HG02759 (cell line): ENCODE measurements at regions not wholly inside any gene's neighbourhood (a gene's known extent, or its start where the extent isn't known, plus 50 kb on each side); places are given as distances from the start of the nearest gene placed in this dataset.
"Not testable (repeated sequence)": the region's sequence is repeated elsewhere in the genome, so short reads cannot be mapped to it uniquely, and the experiment has no call there.

Source experiments
- ATAC-seq: cut with Tn5 transposase; IDR thresholded peaks from one replicate; pipeline ENCODE4 v1.9.1; 2021; ENCODE audit warnings: mild to moderate bottlenecking, moderate library complexity; ENCODE audit not compliant: unreplicated experiment

DNA sequence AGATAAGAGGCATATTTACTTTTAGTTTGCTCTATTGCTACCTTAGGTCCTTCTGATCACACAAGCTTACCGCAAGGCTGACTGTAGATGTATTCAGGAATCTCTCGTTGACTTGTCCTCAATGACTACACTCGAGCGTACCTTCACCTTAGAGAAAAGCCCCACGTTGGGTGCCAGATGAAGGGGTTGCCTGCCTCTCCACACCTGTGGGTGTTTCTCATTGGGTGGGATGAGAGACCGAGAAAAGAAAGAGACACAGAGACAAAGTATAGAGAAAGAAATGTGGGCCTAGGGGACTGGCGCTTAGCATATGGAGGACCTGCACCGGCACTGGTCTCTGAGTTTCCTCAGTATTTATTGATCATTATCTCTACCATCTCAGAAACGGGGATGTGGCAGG, 51.8 kb downstream of the ASCL4 start:
- ATAC-seq, result no peak

DNA sequence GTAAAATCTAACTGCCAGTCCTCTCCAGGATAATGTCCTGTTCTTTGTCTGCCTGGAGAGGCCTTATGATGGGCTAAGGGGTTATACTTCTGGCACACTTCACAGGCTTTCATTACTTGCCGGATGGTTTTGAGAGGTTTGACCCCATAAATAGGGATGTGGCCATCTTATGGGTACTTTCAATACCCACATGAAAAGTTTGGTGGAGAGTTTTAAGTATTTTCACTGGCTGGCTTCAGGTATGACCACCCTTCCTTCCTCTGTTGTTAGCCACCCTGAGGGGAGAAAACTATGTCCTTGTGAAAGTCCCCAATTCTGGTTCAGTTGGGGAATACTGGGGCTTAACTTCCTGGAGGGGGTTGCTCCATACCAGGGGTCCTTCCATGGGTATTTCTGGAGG, 54.8 kb downstream of the ASCL4 start:
- ATAC-seq, result no peak

DNA sequence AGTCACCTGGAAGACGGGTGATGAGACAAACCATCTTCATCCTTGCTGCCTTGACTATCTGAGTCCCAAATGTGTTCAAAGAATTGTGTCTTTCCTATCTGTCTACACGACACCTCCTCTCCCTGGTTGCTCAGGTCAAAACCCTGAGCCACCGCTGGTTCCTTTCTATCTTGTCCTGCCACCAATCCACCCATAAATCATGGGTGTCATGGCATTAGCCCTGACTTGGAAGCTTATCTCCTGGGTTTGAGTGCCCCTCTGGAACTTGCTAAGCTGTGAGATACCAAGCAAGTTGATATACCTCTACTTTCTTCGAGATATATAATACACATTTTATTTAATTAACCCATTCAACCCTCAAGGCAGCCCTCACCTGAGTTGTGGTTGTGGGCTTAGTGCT, 57.9 kb downstream of the ASCL4 start:
- no peak for ATAC-seq

DNA sequence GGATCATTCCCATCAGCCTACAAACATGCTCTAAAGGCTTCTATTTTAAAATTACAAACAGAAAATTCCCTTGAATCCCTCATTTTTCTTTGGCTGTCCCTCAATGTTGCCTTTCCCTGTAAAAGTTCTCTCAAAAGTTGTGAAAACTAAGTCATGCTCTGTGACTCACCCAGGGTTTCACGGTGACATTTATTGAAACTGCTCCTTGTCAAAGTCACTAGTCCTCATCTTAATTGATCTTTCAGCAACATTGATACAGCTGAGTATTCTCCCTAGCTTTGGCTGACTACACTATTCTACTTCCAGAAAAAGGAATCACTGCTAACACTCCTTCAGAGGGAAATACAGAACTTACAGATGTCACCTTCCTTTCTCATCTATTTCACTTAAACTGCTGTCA, 65.7 kb downstream of the ASCL4 start:
- no peak for ATAC-seq

DNA sequence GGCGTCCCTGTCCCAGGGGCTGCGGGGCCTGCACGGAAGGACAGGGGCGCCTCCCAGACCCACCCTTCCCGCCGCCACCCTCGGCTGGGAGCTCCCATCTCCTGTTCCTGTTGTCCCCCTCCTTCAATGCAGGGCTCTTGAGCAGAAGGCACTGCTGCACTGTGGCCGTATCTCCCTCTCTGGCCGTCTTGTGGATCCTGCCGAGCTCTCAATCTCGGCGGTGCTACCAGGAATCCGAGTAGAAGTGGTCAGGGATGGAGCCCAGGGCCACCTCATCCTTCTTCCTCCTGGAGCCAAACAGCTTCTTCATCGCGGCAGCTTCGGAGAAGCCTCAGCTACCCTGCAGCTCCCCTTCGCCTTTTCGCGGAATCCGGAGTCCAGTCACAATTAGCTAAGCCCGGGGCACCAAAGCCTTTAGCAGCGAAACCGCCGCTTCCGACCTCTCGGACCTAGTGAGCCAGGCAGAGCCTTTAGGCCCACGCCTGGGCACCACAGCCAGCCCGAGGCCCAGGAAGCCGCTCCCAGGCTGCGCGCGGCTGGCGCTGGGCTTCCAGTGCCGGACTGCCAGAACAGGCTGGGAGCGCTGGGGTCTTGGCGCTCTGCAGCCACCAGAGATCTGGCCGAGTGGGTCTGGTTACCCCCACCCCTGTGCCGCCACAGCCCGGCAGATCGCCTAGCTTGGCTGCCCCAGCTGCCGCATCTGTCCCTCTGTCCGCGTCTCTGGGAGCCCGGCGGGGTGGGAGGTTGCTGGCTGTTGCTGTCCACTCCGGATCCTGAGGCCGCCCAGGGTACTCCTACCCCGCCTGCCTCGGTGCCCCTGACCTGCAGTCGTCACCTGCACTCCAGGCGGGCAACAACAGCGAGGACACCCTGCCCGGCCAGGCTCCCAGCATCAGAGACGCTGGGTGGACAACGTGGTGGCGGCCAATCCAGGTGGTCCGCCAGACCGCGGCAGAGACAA, 69.1 kb downstream of the ASCL4 start:
- ATAC-seq, result no peak

DNA sequence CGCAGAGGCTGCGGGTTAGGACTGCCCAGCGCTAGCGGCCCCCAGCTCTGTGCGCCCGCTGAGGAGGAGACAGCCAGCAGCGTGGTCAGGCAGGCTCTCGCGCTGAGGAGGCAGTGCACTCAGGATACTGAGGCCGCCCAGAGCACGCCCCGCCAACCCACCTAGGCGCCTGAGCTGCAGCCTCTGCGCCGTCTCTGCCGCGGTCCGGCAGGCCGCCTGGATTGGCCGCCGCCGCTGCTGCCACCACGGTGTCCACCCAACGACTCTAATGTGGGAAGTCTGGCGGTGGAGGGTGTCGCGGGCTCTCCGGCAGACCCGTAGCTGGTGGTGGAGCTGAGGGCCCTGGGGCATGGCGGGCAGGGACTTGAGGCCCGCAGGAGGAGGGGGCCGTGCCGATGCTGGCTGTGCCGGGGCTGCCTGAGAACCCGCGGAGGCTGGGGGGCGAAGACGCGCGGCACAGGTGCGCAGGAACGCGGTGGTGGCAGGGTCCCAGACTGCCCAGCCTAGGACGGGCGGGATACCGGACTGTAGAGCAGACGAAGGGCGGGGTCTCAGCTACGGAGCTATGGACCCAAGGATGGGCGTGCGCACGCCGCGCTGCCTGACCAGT, 69.9 kb downstream of the ASCL4 start:
- ATAC-seq, result no peak

DNA sequence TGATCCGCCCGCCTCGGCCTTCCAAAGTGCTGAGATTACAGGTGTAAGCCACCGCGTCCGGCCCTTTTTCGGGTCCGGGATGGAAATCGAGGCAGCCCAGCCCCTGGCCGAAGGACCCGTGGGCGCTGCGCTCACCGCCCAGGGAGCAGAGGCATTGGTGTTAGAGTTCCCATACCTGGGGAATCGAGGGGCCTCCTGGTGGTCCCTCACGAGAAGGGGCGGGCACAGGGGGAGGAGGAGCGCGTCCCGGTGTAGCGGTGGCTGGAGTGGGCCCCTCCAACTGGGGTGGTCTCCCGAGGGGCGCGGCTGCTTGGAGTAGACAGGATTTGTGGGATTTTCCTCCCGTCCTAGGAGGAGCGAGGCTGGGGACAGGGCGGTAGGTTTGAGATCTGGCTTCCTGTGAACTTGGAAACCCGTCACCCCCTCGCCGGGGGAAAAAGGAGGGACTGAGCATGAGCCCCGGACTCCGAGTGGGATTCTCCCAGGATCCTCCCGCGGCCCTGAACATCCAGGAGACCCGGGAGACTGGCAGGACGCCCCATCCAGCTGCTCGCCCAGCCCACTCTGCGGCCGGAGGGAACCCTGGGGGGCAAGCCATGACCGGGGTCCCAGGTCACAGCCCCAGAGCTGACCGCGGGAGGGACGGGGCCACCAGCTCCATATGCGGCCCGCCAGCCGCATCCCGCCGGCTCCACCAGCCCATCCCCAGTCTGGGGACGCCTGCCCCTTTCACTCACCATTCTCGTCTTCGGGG, 70.9 kb downstream of the ASCL4 start:
- ATAC-seq, result no peak

DNA sequence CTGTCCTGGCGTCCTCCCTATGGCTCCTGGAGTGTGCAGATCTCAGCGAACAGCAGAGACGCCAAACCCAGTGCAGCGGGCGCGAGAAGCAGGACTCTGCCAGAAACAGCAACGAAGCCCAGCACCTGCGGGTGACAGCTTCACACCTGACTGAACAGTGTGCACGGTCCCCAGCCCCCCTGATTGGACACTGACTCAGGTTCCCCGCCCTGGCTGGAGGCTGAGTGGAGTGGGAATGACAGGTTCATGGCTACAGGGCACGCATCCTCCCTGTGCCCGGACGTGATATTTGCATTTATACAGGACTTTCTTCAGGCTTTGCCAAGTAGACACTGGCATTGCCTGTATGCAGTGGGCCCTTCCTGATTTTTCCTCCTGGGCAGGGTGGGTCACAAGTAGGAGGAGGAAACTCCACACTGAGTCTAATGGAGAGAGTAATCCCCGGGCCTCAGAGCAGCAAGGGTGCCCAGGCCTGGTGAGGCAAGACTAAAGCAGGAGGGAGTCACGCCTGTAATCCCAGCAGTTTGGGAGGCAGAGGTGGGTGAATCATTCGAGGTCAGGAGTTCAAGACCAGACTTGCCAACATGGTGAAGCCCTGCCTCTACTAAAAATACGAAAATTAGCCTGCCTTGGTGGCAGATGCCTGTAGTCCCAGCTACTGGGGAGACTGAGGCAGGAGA, 71.6 kb downstream of the ASCL4 start:
- no peak for ATAC-seq

DNA sequence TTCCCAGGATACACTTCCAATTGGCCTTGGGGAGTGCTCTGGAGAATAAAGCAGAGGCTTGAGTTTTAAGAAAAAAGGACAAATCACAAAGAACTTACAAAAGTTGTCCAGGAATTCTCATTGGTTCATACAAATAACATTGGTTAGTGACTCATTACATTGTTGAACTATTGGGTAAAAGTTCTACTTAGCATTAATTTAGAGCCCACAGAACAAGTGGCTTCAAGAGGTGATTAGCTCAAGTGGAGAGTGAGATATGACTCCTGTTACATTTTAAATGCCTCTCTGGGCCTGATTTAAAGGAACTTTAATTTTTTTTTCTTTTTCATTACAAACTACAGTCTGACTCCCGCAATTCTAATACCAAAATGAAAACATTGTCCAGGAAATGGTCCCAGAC, 72.9 kb downstream of the ASCL4 start:
- no peak for ATAC-seq

DNA sequence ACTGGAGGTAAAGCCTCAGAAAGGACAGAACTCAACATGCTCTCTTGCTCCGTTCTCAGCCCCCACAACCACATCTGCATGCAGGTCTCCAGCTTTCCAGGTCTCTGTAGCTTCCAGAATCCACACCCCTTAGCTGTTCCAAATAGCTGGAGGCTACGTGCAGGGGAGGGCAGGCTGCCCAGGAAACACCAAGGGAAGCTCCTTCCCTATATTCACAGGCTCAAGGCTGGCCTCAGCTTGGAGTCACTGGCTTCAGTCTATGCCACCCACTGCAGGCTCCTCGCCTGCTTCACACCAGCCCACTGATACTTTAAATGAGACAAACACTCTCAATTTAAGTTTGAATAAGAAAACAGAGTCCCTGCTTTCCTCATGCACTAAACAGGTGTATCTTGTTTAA, 73.3 kb downstream of the ASCL4 start:
- ATAC-seq, result no peak

DNA sequence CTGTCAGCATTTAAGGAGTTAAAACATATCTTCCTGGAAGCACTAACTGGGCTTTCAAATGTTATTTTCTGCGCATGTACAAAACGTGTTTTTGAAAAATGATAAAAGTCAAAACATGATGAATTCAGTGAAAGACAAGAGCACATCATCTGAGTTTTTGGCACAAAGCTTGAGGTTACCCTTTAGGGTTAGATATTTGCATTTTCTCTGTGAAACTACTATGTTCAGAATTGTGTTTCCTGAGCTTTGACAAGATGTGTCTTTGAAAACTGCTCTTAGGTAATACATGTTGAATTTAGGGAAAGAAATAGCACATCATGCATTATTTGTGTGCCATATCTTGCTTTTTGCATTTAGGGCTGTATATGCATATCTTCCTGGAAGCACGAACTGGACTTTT, 79.0 kb downstream of the ASCL4 start:
- no peak for ATAC-seq

DNA sequence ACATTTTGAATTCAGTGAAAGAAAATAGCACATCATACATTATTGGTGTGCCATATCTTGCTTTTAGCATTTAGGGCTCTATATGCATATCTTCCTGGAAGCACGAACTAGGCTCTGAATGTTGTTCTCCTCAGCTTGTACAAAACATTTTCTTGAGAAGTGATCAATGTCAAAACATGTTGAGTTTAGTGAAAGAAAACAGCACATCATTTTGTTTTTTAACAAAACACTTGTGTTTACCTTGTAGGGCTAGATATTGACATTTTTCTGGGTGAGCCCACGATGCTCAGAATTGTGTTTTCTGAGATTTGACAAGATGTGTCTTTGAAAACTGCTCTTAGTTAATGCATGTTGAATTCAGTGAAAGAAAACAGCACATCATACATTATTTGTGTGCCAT, 81.0 kb downstream of the ASCL4 start:
- no peak for ATAC-seq

DNA sequence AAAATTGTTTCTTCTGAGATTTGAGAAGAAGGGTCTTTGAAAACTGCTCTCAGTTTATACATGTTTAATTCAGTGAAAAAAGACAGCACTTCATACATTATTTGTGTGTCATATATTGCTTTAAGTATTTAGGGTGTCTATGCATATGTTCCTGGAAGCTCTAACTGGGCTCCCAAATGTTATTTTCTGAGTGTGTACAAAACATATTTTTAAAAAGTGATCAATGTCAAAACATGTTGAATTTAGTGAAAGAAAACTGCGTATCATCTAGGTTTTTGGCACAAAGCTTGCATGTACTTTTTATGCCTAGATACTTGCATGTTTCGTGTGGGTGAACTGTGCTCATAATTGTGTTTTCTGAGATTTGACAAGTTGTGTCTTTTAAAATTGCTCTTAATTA, 81.6 kb downstream of the ASCL4 start:
- ATAC-seq, result no peak

DNA sequence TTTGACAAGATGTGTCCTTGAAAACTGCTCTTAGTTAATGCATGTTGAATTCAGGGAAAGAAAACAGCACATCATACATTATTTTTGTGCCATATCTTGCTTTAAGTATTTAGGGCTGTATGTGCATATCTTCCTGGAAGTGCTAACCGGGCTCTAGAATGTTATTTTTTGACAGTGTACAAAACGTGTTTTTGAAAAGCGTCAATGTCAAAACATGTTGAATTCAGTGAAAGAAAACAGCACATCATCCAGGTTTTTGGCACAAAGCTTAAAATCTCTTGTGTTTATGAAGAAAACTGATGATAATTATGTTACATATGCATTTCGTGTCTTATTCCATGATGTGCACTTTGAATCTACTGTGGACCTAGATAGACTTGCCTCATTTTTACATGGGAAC, 82.7 kb downstream of the ASCL4 start:
- no peak for ATAC-seq

DNA sequence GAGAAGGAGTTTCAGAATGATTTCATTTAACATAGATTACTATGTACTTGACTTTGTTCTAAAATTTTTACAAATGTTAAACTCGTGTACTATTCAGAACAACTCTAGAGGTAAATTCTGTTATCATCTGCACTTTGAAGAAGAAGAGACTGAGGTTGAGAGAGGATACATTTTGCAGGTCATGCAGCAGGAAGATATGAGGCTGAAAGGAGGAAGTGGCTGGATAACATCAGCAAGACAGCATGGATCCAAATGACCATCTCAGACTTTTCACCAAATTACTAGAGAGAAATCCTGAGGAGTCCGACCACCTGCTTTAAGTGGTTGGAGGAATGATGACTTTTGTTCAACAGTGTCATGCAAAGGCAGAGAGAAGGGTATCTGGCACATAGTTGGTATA, 84.9 kb downstream of the ASCL4 start:
- ATAC-seq, result no peak

DNA sequence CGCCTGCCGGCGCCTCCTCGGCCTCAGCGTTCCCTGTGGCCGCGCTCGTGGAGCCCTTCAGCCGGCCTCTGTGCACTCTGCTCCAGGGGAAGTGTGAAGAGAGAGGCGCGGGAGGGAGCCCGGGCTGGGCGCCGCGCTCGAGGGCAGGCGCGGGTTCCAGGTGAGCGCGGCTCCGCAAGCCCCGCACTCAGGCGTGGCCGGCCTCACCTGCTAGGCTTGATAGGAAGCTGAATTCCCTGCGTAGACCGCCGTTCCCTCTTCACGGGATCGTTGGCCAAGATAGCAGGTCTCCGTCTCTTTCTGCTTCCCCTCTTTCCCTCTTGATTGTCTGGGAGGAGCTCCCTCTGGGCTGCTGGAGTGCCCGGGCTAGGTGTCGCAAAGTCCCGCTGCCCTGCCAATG, 89.7 kb downstream of the ASCL4 start:
- ATAC-seq, result no peak

DNA sequence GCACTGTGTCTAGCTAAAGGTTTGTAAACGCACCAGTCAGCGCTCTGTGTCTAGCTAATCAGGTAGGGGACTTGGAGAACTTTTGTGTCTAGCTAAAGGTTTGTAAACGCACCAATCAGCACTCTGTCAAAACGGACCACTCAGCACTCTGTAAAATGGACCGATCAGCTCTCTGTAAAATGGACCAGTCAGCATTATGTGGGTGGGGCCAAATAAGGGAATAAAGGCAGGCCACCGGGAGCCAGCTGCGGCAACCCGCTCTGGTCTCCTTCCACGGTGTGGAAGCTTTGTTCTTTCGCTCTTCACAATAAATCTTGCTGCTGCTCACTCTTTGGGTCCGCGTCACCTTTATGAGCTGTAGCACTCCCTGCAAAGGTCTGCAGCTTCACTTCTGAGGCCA, 90.2 kb downstream of the ASCL4 start:
- ATAC-seq, result not testable (repeated sequence)

DNA sequence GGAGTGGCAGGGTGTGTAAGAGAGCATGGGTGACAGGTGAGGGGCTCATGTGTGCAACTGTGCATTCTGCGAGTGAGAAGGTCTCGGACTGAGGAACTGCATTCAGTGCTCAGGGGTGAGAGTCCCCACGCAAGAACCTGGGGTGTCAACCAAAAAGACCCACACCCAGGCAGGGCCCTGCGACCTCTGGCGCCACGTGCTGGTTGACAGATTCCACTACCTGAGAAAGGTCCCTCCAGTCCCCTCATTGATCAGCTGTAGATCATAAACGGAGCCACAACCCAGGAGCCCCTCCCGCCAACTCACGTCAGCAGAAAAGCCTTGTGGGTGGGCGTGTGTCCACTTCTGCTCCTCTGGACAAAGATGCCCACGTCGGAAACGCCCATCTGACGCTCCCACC, 98.7 kb downstream of the ASCL4 start:
- ATAC-seq, result no peak

DNA sequence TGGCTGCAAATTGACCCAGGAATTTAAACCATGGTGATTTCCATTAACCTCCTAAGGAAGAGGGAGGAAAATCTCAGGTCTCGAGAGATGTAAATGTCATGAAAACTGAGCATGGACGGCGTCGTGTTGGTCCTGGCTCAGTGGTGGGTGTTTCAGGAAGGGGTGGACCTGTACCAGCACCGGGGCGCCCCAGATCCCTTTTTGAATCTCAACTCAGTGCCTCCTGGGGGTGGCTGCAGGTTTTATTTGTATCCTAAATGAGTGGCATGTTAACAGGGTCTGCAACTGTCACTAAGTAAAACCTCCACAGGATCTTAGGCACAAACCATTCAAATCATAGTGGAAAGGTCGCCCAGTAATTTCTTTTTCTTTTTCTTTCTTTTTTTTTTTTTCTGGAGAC, 101.3 kb downstream of the ASCL4 start:
- no peak for ATAC-seq

DNA sequence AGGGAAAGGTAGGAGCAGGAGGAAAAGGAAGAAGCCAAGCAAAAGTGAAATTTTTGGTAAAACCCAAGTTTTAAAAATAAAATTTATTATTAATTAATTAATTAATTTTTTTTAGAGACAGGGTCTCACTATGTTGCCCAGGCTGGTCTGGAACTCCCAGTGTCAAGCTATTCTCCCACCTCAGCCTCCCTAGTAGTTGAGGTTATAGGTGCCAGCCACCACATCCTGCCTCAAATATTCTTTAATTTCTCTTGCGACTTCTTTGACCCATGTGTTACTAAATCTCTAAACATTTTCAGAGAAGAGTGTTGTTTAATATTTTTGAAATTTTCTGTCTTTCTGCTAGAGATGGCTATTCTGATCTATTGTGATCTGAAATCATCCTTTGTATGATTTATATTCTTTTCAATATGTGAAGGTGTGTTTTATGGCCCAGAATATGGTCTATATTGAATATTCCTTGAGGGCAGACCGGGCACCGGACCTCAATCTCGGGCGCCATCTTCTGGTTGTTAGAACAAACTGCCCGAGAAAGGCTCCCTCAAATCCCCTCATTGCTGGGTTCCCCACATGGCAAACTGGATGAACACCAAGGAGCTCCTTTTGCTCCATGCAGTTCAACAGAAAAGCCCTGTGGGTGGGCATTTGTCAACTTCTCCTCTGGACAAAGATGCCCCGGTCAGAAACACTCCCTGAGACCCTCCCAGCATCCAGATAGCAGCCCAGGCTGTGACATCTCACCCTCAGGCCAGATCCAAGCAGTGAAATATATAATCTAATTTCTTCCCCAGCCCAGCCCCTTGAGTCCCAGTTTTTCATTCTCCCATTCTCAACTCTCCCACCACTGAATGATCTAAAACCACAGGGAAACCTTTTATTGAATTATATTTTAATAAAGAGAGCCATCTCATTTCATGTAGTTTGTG, 110.5 kb downstream of the ASCL4 start:
- no peak for ATAC-seq
